Stomach (tissue), 8 donors: ENCODE measurements at regions not wholly inside any gene's neighbourhood (a gene's known extent, or its start where the extent isn't known, plus 50 kb on each side); places are given as distances from the start of the nearest gene placed in this dataset.

Source experiments
- DNase-seq, 2 donors: peaks; one replicate each; pipeline versions ENCODE4 v3.0.0 to v3.0.0-alpha.2; 2013 to 2019
- H3K27ac ChIP-seq, 5 donors: fragments of 200-600 bp in 4 of 5; sonication (generic) in 4 of 5; one replicate each; pipeline ENCODE4 v1.5.1; 2013 to 2019; ENCODE audit warnings: mild to moderate bottlenecking in 1 of 5, moderate library complexity in 1 of 5
- H3K27me3 ChIP-seq, 3 donors: fragments of 200-600 bp; sonication (generic); one replicate each; pipeline ENCODE4 v1.5.1; 2017 to 2019; ENCODE audit warnings: mixed run types in 1 of 3
- H3K36me3 ChIP-seq, 4 donors: fragments of 200-600 bp; sonication (generic); 1 replicate in 3 of 4; 2 replicates in 1 of 4; pipeline ENCODE4 v1.5.1; 2016 to 2019
- H3K4me1 ChIP-seq, 4 donors: fragments of 200-600 bp; sonication (generic); one replicate each; pipeline ENCODE4 v1.5.1; 2016 to 2019
- H3K4me3 ChIP-seq, 4 donors: fragments of 200-600 bp; sonication (generic) in 3 of 4; one replicate each; pipeline ENCODE4 v1.5.1; 2016 to 2019; ENCODE audit warnings: mild to moderate bottlenecking in 1 of 4
- H3K9me3 ChIP-seq, 4 donors: fragments of 200-600 bp; sonication (generic); one replicate each; pipeline ENCODE4 v1.5.1; 2016 to 2019
- CTCF ChIP-seq, 7 experiments: fragments of 450-650 bp in 4 of 7; fragments of 200-600 bp in 3 of 7; sonication (generic) in 3 of 7; IDR thresholded peaks; one replicate each; pipeline ENCODE4 v1.5.1; 2016 to 2019; ENCODE audit warnings: antibody characterized with exemption in 7 of 7, control low read depth in 2 of 7, mild to moderate bottlenecking in 1 of 7
- EP300 ChIP-seq: sonication (generic); formaldehyde crosslinking; IDR thresholded peaks from one replicate; pipeline ENCODE4 v1.6.1; 2017; ENCODE audit warnings: antibody characterized with exemption
- POLR2A ChIP-seq, 4 donors: fragments of 450-650 bp; IDR thresholded peaks; one replicate each; pipeline ENCODE4 v1.6.1; 2016; ENCODE audit warnings: antibody characterized with exemption in 4 of 4, control low read depth in 2 of 4, mild to moderate bottlenecking in 1 of 4, moderate library complexity in 1 of 4
- POLR2AphosphoS5 ChIP-seq, 3 donors: sonication (generic); formaldehyde crosslinking; IDR thresholded peaks; one replicate each; pipeline ENCODE4 v1.6.1; 2016; ENCODE audit warnings: antibody characterized with exemption in 3 of 3
- WGBS, 5 donors: extraction: QIAGEN DNeasy Blood & Tissue Kit in 3 of 5; methylation state at CpG; one replicate each; pipeline versions ENCODE4 v1.1.5 to v1.1.7; 2013 to 2018; 5-methylcytosine and 5-hydroxymethylcytosine counted together
- intact Hi-C: fragments of 100-400 bp; cut with DNase I; formaldehyde crosslinking; loops from one replicate; pipeline ENCODE4 v1.15.1; 2023; ENCODE audit warnings: low total_unique reads
- donor health status: healthy with polysubstance abuse.
- donor health status: Bipolar disorder and iron deficiency.
- donor health status: healthy.

GRCh38 chr14:58770491-58770982 lies 132.8 kb downstream of the DACT1 start:
- intact Hi-C loops: no loop called here
- no peaks in the 10 kb centered on the region for H3K27me3 ChIP-seq
- no peak overlapping the region for H3K4me3 ChIP-seq
- no peaks in the 10 kb centered on the region for H3K4me1 ChIP-seq
- no peak overlapping the region for H3K27ac ChIP-seq
- TF ChIP-seq POLR2AphosphoS5 (IDR thresholded peaks at IDR 0.05) (no peak), EP300 (no peak), CTCF (IDR thresholded peaks at IDR 0.05) (no peak), POLR2A (IDR thresholded peaks at IDR 0.05) (no peak)
- no peaks in the 10 kb centered on the region for H3K36me3 ChIP-seq
- H3K9me3 ChIP-seq: no peaks in the 10 kb centered on the region
- DNase-seq: no peak

GRCh38 chr14:58771016-58771415 lies 133.3 kb downstream of the DACT1 start:
- no peak for TF ChIP-seq EP300
- TF ChIP-seq CTCF (IDR thresholded peaks at IDR 0.05): no peak
- TF ChIP-seq POLR2AphosphoS5 (IDR thresholded peaks at IDR 0.05): no peak
- TF ChIP-seq POLR2A (IDR thresholded peaks at IDR 0.05): no peak
- H3K27me3 ChIP-seq: no peaks in the 10 kb centered on the region
- no peak for DNase-seq
- no peaks in the 10 kb centered on the region for H3K9me3 ChIP-seq
- no peaks in the 10 kb centered on the region for H3K4me1 ChIP-seq
- intact Hi-C loops: no loop called here
- no peak overlapping the region for H3K4me3 ChIP-seq
- 92 to 98% (median 97%) methylated on average over 6 of the region's 6 CpGs for WGBS, 5 donors
- H3K36me3 ChIP-seq: no peaks in the 10 kb centered on the region
- H3K27ac ChIP-seq: no peak overlapping the region

GRCh38 chr14:58772116-58772515 lies 134.4 kb downstream of the DACT1 start:
- no peak for TF ChIP-seq POLR2A (IDR thresholded peaks at IDR 0.05)
- TF ChIP-seq POLR2AphosphoS5 (IDR thresholded peaks at IDR 0.05): no peak
- TF ChIP-seq CTCF (IDR thresholded peaks at IDR 0.05): no peak
- TF ChIP-seq EP300: no peak
- H3K27me3 ChIP-seq: no peaks in the 10 kb centered on the region
- no peak overlapping the region for H3K27ac ChIP-seq
- intact Hi-C loops: no loop called here
- no peaks in the 10 kb centered on the region for H3K4me1 ChIP-seq
- DNase-seq: no peak
- H3K9me3 ChIP-seq: no peaks in the 10 kb centered on the region
- 80 to 89% (median 85%) methylated on average over 3 of the region's 3 CpGs for WGBS, 5 donors
- no peak overlapping the region for H3K4me3 ChIP-seq
- H3K36me3 ChIP-seq: no peaks in the 10 kb centered on the region

- TF ChIP-seq POLR2A (IDR thresholded peaks at IDR 0.05) (no peak), POLR2AphosphoS5 (IDR thresholded peaks at IDR 0.05) (no peak), EP300 (no peak), CTCF (IDR thresholded peaks at IDR 0.05) (no peak)
- H3K36me3 ChIP-seq: no peaks in the 10 kb centered on the region
- 80 to 85% (median 84%) methylated on average over 7 of the region's 7 CpGs for WGBS, 5 donors
- H3K4me3 ChIP-seq: no peak overlapping the region
- intact Hi-C loops: no loop called here
- H3K4me1 ChIP-seq: no peaks in the 10 kb centered on the region
- no peak for DNase-seq
- no peaks in the 10 kb centered on the region for H3K27me3 ChIP-seq
- H3K9me3 ChIP-seq: no peaks in the 10 kb centered on the region
- H3K27ac ChIP-seq: no peak overlapping the region
Measured at GRCh38 chr14:58772794-58773620, 135.2 kb downstream of the DACT1 start.
